ENCODE measurements at regions not wholly inside any gene's neighbourhood (a gene's known extent, or its start where the extent isn't known, plus 50 kb on each side); places are given as distances from the start of the nearest gene placed in this dataset.
"Not testable (repeated sequence)": the region's sequence is repeated elsewhere in the genome, so short reads cannot be mapped to it uniquely, and the experiment has no call there.

DNA sequence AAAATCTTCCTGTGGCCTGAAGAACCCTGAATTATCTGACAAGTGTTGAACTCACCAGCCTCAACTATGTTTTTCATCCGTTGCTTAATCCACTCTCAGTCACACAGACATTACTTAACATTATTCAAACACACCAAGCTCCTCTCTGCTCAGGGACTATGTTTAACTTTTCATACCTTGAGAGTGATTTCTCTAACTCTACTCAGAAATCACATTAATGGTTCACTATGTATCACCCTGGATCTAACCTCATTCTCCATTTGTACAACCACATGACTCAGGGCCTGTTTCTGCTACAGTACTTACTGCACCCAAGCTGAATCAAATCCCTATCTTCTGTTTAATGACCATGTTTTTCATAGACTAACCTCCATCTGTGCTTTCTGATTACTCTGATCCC is 553.7 kb upstream of the PRR20A start:
- no peaks in the 10 kb centered on the region for H3K36me3 Mint-ChIP-seq
- H3K9me3 Mint-ChIP-seq = peaks cover 1 to 17% (median 8%) of the 10 kb centered on the region in 7 donors
- ATAC-seq (ENCODE audit: low read depth in 2 of 2) (no peak), DNase-seq (no peak)
- H3K4me1 Mint-ChIP-seq = no peaks in the 10 kb centered on the region
- no peak overlapping the region for H3K4me3 Mint-ChIP-seq
- H3K27me3 Mint-ChIP-seq = no peaks in the 10 kb centered on the region
- no peak overlapping the region for H3K27ac Mint-ChIP-seq

DNA sequence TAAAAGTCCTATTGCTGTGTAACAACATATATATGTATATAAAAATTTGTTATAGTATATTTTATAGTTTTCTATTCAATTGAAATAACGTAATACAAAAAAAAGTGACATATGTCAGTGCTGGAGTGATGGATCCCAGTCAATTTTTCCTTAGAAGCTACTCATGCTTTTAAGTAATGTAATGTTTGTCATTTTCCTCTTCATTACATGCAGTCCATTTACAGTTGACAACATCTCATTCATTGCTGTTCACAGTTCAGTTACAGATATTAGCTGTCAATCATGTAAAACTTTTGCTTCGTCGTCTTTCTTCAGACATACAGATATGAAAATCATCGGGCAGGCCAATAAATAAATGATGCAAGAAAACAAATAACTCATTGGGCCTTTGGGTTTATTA is 525.1 kb upstream of the PRR20A start:
- ATAC-seq (ENCODE audit: low read depth in 2 of 2) = no peak
- no peak overlapping the region for H3K4me3 Mint-ChIP-seq
- no peak for DNase-seq
- H3K36me3 Mint-ChIP-seq = no peaks in the 10 kb centered on the region
- H3K27ac Mint-ChIP-seq = no peak overlapping the region
- H3K27me3 Mint-ChIP-seq = no peaks in the 10 kb centered on the region
- H3K4me1 Mint-ChIP-seq = no peaks in the 10 kb centered on the region
- peaks cover 0 to 8% (median 0%) of the 10 kb centered on the region in 7 donors for H3K9me3 Mint-ChIP-seq

DNA sequence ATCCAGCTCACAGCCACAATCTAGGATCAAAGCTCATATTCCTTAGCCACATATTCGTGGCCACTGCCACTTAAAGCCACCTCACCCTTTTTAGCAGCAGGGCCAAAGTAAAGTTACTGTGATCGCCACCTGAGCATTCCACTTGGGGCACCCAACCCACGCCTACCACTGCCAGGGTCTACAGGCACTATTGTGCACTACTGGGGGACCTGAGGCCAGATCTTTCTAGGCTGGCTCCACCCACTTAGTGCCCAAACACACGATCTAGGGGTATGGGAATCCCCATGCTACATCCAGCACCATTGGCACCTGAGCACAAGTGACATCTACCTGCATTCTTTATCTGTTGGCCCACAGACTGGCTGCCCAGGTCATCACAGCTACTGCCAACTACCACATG is 517.9 kb upstream of the PRR20A start:
- Mint-ChIP-seq H3K4me1 (no peaks in the 10 kb centered on the region), H3K36me3 (no peaks in the 10 kb centered on the region), H3K27me3 (no peaks in the 10 kb centered on the region), H3K9me3 (peaks cover 5 to 19% (median 10%) of the 10 kb centered on the region in 7 donors), H3K4me3 (no peak overlapping the region), H3K27ac (no peak overlapping the region)
- DNase-seq (no peak), ATAC-seq (ENCODE audit: low read depth in 2 of 2) (no peak)

DNA sequence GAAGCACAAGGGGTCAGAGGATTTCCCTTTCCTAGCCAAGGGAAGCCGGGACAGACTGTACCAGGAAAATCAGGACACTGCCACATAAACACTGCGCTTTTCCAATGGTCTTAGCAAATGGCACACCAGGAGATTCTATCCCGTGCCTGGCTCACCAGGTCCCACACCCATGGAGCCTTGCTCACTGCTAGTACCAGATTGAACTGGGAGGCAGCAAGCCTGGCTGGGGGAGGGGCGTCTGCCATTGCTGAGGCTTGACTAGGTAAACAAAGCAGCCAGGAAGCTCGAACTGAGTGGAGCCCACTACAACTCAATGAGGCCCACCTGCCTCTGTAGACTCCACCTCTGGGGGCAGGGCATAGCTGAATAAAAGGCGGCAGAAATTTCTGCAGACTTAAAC is 511.8 kb upstream of the PRR20A start:
- H3K36me3 Mint-ChIP-seq; H3K4me3 Mint-ChIP-seq; ATAC-seq (ENCODE audit: low read depth in 2 of 2); H3K4me1 Mint-ChIP-seq; H3K27me3 Mint-ChIP-seq; DNase-seq; H3K27ac Mint-ChIP-seq: not testable (repeated sequence)
- peaks cover 11 to 34% (median 21%) of the 10 kb centered on the region in 7 donors for H3K9me3 Mint-ChIP-seq

DNA sequence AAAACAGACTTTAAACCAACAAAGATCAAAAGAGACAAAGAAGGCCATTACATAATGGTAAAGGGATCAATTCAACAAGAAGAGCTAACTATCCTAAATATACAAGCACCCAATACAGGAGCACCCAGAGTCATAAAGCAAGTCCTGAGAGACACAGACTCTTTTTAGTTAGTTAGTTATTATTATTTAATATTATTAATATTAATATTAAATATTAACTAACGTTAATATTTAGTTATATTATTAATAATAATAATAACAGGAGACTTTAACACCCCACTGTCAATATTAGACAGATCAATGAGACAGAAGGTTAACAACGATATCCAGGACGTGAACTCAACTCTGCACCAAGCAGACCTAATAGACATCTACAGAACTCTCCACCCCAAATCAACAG is 509.7 kb upstream of the PRR20A start:
- H3K27me3 Mint-ChIP-seq; H3K4me3 Mint-ChIP-seq; H3K4me1 Mint-ChIP-seq; H3K27ac Mint-ChIP-seq; DNase-seq; H3K36me3 Mint-ChIP-seq; ATAC-seq (ENCODE audit: low read depth in 2 of 2): not testable (repeated sequence)
- peaks cover 11 to 33% (median 20%) of the 10 kb centered on the region in 7 donors for H3K9me3 Mint-ChIP-seq

- H3K27ac Mint-ChIP-seq = no peak overlapping the region
- peaks cover 0 to 12% (median 5%) of the 10 kb centered on the region in 7 donors for H3K9me3 Mint-ChIP-seq
- H3K4me3 Mint-ChIP-seq = no peak overlapping the region
- H3K36me3 Mint-ChIP-seq = no peaks in the 10 kb centered on the region
- no peaks in the 10 kb centered on the region for H3K4me1 Mint-ChIP-seq
- no peaks in the 10 kb centered on the region for H3K27me3 Mint-ChIP-seq
- ATAC-seq (ENCODE audit: low read depth in 2 of 2) = no peak
- no peak for DNase-seq
Observed at GRCh38 chr13:56653043-56653442, 487.7 kb upstream of the PRR20A start.

- H3K27ac Mint-ChIP-seq = no peak overlapping the region
- no peak overlapping the region for H3K4me3 Mint-ChIP-seq
- no peaks in the 10 kb centered on the region for H3K27me3 Mint-ChIP-seq
Observed at GRCh38 chr13:56659041-56659471, 481.7 kb upstream of the PRR20A start.

DNA sequence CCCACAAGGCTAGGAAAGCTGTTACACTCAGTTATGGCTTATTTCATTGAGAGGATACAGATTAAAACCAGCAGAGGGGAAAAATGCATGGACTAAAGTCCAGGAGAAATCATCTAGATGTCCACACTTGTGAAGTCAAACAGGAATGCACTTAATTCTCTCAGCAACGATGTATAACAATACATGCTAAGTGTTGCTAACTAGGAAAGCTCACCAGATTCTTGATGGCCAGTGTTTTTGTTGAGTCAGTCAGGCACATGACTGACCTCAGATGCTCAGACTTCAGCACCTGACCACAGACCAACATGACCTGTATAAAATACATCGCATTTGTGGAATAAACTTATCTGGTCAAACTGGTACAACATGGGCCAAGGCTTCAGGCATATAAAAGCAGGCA is 470.2 kb upstream of the PRR20A start:
- Mint-ChIP-seq H3K27me3 (no peaks in the 10 kb centered on the region), H3K36me3 (no peaks in the 10 kb centered on the region), H3K4me3 (no peak overlapping the region), H3K9me3 (peaks cover 0 to 12% (median 5%) of the 10 kb centered on the region in 7 donors), H3K27ac (no peak overlapping the region), H3K4me1 (no peaks in the 10 kb centered on the region)
- DNase-seq (no peak), ATAC-seq (ENCODE audit: low read depth in 2 of 2) (no peak)

More at GRCh38 chr13:56659041-56659471, 481.7 kb upstream of the PRR20A start:
- Mint-ChIP-seq H3K36me3 (no peaks in the 10 kb centered on the region), H3K9me3 (peaks cover 4 to 16% (median 9%) of the 10 kb centered on the region in 7 donors), H3K4me1 (no peaks in the 10 kb centered on the region)
- ATAC-seq (ENCODE audit: low read depth in 2 of 2) (no peak), DNase-seq (no peak)

- Mint-ChIP-seq H3K4me3 (no peak overlapping the region), H3K4me1 (no peaks in the 10 kb centered on the region), H3K36me3 (no peaks in the 10 kb centered on the region), H3K27me3 (no peaks in the 10 kb centered on the region), H3K9me3 (peaks cover 0 to 16% (median 5%) of the 10 kb centered on the region in 7 donors), H3K27ac (no peak overlapping the region)
- DNase-seq (no peak), ATAC-seq (ENCODE audit: low read depth in 2 of 2) (no peak)
Observed at GRCh38 chr13:56681404-56681803, 459.3 kb upstream of the PRR20A start.

DNA sequence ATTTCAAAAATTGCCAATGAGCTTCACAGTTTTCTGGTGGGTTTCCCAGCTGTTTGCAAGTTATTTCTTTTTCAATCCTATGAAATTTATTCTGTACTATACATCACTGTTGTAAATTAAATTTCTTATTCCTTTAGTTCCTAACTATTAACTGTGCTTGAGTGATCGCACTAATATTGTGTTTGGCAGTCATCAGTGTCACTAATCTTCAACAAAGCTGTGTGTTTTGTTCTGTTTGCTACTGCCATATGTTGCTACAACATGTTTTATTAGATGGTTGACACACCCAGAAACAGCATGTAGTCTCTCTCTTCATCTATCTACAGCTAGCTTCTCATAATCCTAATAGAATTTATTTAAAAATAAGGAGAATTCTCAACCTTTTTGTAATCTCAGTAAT is 453.6 kb upstream of the PRR20A start:
- H3K36me3 Mint-ChIP-seq = no peaks in the 10 kb centered on the region
- no peak for ATAC-seq (ENCODE audit: low read depth in 2 of 2)
- H3K4me3 Mint-ChIP-seq = no peak overlapping the region
- H3K9me3 Mint-ChIP-seq = peaks cover 0 to 5% (median under 1%) of the 10 kb centered on the region in 7 donors
- DNase-seq = no peak
- no peak overlapping the region for H3K27ac Mint-ChIP-seq
- H3K4me1 Mint-ChIP-seq = no peaks in the 10 kb centered on the region
- no peaks in the 10 kb centered on the region for H3K27me3 Mint-ChIP-seq

DNA sequence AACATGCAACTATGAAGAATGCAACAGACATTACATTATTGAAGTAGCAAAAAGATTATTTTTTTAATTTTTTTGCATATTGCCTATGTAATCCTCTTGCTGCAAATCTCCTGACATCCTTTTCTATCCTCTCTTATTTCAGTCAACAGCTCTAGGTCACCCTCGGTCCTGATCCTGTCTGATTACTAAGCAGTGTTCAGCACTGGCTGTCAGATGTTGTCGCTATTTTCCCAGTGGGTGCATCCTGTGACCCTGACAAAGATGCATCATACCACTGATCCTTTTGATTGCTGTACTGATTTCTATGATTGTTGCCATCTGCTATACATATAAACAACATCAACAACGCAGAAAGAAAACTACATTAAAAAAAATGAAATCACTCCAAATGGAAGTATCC is 443.7 kb upstream of the PRR20A start:
- Mint-ChIP-seq H3K9me3 (peaks cover 0 to 11% (median 4%) of the 10 kb centered on the region in 7 donors), H3K4me3 (no peak overlapping the region), H3K27ac (no peak overlapping the region), H3K36me3 (no peaks in the 10 kb centered on the region), H3K27me3 (no peaks in the 10 kb centered on the region), H3K4me1 (no peaks in the 10 kb centered on the region)
- DNase-seq (no peak), ATAC-seq (ENCODE audit: low read depth in 2 of 2) (no peak)

DNA sequence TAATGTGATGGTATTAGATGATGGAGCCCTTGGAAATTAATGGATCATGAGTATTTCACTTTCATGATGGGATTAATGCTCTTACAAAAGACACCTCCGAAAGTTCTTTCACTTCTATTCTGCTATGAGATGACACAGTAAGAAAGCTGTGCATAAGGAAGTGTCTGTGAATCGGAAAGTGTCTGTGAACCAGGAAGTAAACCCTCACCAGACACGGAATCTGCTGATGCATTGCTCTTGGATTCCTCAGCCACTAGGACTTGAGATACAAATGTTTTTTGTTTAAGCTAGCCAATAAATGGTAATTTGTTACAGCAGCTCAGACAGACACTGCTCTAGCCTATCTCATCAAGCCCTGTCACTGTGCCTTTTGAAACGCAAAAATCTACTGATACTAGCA is 440.4 kb upstream of the PRR20A start:
- Mint-ChIP-seq H3K4me3 (no peak overlapping the region), H3K27ac (no peak overlapping the region), H3K4me1 (no peaks in the 10 kb centered on the region), H3K36me3 (no peaks in the 10 kb centered on the region), H3K9me3 (peaks cover 0 to 11% (median 3%) of the 10 kb centered on the region in 7 donors), H3K27me3 (no peaks in the 10 kb centered on the region)
- no peak for DNase-seq
- ATAC-seq (ENCODE audit: low read depth in 2 of 2) = no peak

- Mint-ChIP-seq H3K27me3 (no peaks in the 10 kb centered on the region), H3K4me3 (no peak overlapping the region), H3K9me3 (peaks cover 0 to 4% (median 0%) of the 10 kb centered on the region in 7 donors), H3K4me1 (no peaks in the 10 kb centered on the region), H3K27ac (no peak overlapping the region), H3K36me3 (no peaks in the 10 kb centered on the region)
- no peak for DNase-seq
- no peak for ATAC-seq (ENCODE audit: low read depth in 2 of 2)
Observed at GRCh38 chr13:56706485-56706884, 434.2 kb upstream of the PRR20A start.

GRCh38 chr13:56713656-56714055 is 427.1 kb upstream of the PRR20A start:
- peaks cover 0 to 8% (median 3%) of the 10 kb centered on the region in 7 donors for H3K9me3 Mint-ChIP-seq
- no peak for DNase-seq
- no peaks in the 10 kb centered on the region for H3K4me1 Mint-ChIP-seq
- H3K27ac Mint-ChIP-seq = no peak overlapping the region
- H3K4me3 Mint-ChIP-seq = no peak overlapping the region
- H3K27me3 Mint-ChIP-seq = no peaks in the 10 kb centered on the region
- no peak for ATAC-seq (ENCODE audit: low read depth in 2 of 2)
- no peaks in the 10 kb centered on the region for H3K36me3 Mint-ChIP-seq

- ATAC-seq (ENCODE audit: low read depth in 2 of 2) = no peak
- H3K27me3 Mint-ChIP-seq = no peaks in the 10 kb centered on the region
- no peak overlapping the region for H3K4me3 Mint-ChIP-seq
- no peaks in the 10 kb centered on the region for H3K36me3 Mint-ChIP-seq
- peaks cover 0 to 15% (median 0%) of the 10 kb centered on the region in 7 donors for H3K9me3 Mint-ChIP-seq
- H3K4me1 Mint-ChIP-seq = no peaks in the 10 kb centered on the region
- no peak overlapping the region for H3K27ac Mint-ChIP-seq
- no peak for DNase-seq
Observed at GRCh38 chr13:56718791-56719190, 421.9 kb upstream of the PRR20A start.

Data from naive B cell (primary cell).